PFSK-1 (cell line): ENCODE measurements at regions not wholly inside any gene's neighbourhood (a gene's known extent, or its start where the extent isn't known, plus 50 kb on each side); places are given as distances from the start of the nearest gene placed in this dataset.

Experiments used
- FOXP2 ChIP-seq: optimal IDR thresholded peaks from 2 replicates; pipeline ENCODE3; 2011; ENCODE audit warnings: borderline replicate concordance, control low read depth, inconsistent platforms; ENCODE audit not compliant: insufficient read depth; ENCODE audit errors: extremely low read length, extremely low read depth
- POLR2AphosphoS5 ChIP-seq: IDR thresholded peaks from 2 replicates; pipeline ENCODE4 v1.6.1; 2012; ENCODE audit warnings: low read depth, mild to moderate bottlenecking, control low read depth, low read length, moderate library complexity
- REST ChIP-seq, 2 experiments: IDR thresholded peaks; 2 replicates each; pipeline versions ENCODE4 v1.6.1 to v1.8.0; 2011 to 2012; ENCODE audit warnings: low read depth in 2 of 2, low read length in 2 of 2, control low read depth in 1 of 2, inconsistent platforms in 1 of 2, mild to moderate bottlenecking in 1 of 2, moderate library complexity in 1 of 2; ENCODE audit not compliant: insufficient read depth in 1 of 2
- SIN3A ChIP-seq: IDR thresholded peaks from 2 replicates; pipeline ENCODE4 v1.6.1; 2012; ENCODE audit warnings: mild to moderate bottlenecking, low read length, moderate library complexity, borderline replicate concordance; ENCODE audit not compliant: insufficient read depth
- TAF1 ChIP-seq: IDR thresholded peaks from 2 replicates; pipeline ENCODE4 v1.6.1; 2012; ENCODE audit warnings: low read length, control low read depth, borderline replicate concordance; ENCODE audit not compliant: insufficient read depth

DNA sequence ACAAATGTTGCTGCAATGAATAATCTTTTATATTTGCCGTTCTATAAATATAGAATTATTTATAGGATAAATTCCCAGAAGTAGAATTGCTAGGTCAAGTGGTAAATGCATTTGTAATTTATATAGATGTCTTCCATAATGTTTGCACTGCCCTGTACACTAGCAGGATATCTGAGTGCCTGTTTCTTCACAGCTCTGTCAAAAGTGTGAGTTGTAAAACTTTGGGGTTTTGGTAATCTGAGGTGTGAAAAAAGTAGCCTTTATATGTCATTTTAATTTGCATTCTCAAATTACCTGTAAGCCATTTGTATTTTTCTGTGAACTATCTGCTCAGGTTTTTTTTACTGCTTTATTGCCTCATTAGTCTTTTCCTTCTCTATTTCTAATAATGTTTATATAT lies 271.2 kb downstream of the NEBL start:
- TF ChIP-seq FOXP2, result no peak
- TF ChIP-seq POLR2AphosphoS5, result no peak
- TF ChIP-seq SIN3A, result no peak
- no peak for TF ChIP-seq TAF1
- TF ChIP-seq REST (IDR thresholded peaks at IDR 0.05; ENCODE audit: insufficient read depth in 1 of 2, low read depth in 2 of 2, low read length in 2 of 2), result no peak

DNA sequence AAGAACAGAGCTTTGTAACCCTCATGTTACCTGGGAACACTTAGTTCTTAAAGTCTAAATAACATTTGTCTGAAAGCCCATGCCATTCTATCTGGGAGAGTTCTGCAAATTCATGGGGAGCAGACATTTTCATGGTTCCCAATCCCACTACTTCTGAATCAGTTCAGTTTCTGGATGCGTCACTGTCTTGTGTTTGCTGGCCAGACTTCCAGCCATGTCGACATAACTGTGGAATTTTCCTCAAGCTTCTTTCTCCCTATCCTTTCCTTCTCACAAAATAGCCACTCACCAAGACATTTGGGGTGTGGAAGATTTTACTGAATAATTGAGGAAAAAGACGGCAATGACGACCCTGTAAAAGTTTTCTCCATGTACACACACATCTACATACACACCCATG lies 272.5 kb downstream of the NEBL start:
- TF ChIP-seq FOXP2 (no peak), POLR2AphosphoS5 (no peak), SIN3A (no peak), REST (IDR thresholded peaks at IDR 0.05; ENCODE audit: insufficient read depth in 1 of 2, low read depth in 2 of 2, low read length in 2 of 2) (no peak), TAF1 (no peak)

GRCh38 chr10:20623546-20623945 lies 273.6 kb downstream of the NEBL start:
- TF ChIP-seq REST (IDR thresholded peaks at IDR 0.05; ENCODE audit: insufficient read depth in 1 of 2, low read depth in 2 of 2, low read length in 2 of 2), result no peak
- TF ChIP-seq TAF1, result no peak
- TF ChIP-seq SIN3A, result no peak
- TF ChIP-seq POLR2AphosphoS5, result no peak
- no peak for TF ChIP-seq FOXP2

DNA sequence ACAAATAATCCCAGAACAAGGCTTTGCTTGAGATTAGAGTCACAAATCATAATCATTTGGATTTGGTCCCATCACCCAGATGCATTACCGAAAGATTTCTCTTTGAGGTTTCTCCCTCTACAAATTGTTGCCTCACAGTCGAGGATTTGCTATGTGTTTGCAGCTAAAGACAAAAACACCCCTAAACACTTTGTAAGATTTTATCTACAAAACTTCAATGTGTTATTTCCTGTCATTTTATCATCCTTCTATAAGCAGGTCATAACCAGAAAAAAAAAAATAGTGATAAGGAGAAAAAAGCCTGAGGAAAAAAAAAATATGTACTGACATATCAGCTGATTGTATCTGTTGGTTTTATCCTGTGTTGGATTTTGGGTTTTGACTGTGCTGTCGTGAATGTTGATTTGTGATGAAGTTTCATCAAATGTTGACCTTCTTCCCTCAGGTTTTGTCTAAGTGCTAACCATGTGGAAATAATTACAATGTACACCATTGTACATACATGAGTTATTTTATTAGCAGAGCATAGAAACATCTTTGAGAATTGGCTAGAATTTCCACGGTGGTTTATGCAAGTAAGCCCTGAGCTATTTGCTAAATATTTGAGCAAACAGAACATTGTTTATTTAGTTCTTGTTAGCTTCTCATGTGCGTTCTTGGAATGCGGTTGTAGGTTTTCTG lies 274.4 kb downstream of the NEBL start:
- TF ChIP-seq REST (IDR thresholded peaks at IDR 0.05; ENCODE audit: insufficient read depth in 1 of 2, low read depth in 2 of 2, low read length in 2 of 2) (no peak), POLR2AphosphoS5 (no peak), FOXP2 (no peak), SIN3A (no peak), TAF1 (no peak)

- no peak for TF ChIP-seq SIN3A
- no peak for TF ChIP-seq POLR2AphosphoS5
- TF ChIP-seq REST (IDR thresholded peaks at IDR 0.05; ENCODE audit: insufficient read depth in 1 of 2, low read depth in 2 of 2, low read length in 2 of 2), result no peak
- no peak for TF ChIP-seq FOXP2
- no peak for TF ChIP-seq TAF1
Observed at GRCh38 chr10:20620981-20621380, 276.1 kb downstream of the NEBL start.
